GM13976 (cell line): ENCODE measurements at regions not wholly inside any gene's neighbourhood (a gene's known extent, or its start where the extent isn't known, plus 50 kb on each side); places are given as distances from the start of the nearest gene placed in this dataset.

Experiments
- DNase-seq: peaks from one replicate; pipeline ENCODE4 v3.0.0; 2012; ENCODE audit warnings: low spot score
- in situ Hi-C: fragments of 300-500 bp; cut with MboI; formaldehyde crosslinking; loops from one replicate; pipeline ENCODE4 v1.12.0; 2022; ENCODE audit warnings: low sequenced_read_pairs, mixed read lengths, inconsistent platforms; ENCODE audit not compliant: unreplicated experiment
- TF ChIP-seq, protein P1 (sequence below): IDR thresholded peaks from 2 replicates; pipeline ENCODE4 v1.5.1; 2012; ENCODE audit warnings: borderline replicate concordance, mild to moderate bottlenecking; ENCODE audit not compliant: insufficient read depth; ENCODE audit errors: extremely low read depth, missing control alignments, control extremely low read depth

DNA sequence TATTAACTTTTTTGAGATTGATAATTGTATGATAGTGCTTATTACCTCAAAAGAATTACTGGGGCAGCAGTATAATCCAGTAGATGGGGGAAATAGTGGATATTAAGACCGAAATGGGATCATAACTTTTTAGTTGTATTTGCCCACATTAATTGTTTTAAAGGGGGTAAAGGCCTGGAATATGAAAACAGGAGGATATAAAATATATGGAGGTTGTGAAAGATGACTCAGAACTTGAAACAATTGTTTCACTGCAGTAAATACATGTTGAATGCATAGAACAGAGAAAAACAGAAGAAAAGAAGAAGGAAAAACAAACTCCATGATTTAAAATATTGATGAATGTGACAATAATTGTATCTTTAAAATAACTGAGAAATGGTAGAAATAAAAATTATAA, 94.1 kb upstream of the VPREB1 start:
- no peak for DNase-seq
- in situ Hi-C loops: loop anchor here (10.0 kb wide), 1 partner anchor 54 kb away; no protein-coding TSS in a partner anchor

DNA sequence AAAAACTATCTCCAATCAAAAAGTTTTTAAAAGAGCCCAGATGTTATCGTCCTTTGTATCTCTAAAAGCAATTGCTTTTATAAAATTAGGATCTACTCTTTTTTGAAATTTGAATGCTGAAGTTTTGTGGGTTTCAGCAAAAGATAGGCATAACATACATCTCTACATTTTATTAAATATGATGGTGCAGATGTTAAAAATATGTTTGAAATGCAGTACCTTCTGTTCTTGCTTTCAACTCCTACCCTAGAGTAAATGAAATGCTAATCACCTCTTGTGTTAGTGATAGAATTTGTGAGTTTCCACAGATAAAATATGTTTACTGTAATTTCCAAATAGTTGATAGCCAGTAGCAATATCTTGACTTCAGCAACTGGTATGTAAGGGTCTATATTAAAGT, 95.7 kb upstream of the VPREB1 start:
- in situ Hi-C loops: no loop called here
- TF ChIP-seq, protein P1, sequence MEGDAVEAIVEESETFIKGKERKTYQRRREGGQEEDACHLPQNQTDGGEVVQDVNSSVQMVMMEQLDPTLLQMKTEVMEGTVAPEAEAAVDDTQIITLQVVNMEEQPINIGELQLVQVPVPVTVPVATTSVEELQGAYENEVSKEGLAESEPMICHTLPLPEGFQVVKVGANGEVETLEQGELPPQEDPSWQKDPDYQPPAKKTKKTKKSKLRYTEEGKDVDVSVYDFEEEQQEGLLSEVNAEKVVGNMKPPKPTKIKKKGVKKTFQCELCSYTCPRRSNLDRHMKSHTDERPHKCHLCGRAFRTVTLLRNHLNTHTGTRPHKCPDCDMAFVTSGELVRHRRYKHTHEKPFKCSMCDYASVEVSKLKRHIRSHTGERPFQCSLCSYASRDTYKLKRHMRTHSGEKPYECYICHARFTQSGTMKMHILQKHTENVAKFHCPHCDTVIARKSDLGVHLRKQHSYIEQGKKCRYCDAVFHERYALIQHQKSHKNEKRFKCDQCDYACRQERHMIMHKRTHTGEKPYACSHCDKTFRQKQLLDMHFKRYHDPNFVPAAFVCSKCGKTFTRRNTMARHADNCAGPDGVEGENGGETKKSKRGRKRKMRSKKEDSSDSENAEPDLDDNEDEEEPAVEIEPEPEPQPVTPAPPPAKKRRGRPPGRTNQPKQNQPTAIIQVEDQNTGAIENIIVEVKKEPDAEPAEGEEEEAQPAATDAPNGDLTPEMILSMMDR: no peak
- DNase-seq: no peak

More for the DNA sequence above, 94.1 kb upstream of the VPREB1 start:
- TF ChIP-seq, protein P1: no peak

DNA sequence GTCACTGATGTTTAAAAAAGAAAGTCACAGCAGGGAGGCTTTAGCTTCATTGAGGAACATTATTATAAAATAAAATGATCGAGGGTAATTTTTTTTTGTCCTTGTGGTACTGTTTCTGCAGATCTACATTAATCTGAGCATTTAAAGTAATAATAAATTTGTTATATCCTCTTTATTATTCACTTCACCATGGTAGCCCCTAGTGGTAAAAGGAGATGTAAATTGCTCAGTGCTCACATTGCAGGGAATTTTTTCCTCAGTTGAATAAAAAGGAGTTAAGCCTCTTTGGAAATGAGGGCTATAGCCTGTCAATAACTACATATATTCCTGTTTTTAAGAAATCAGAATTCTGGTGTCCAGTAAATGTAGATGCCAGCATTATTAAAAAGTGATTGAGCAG, 99.7 kb upstream of the VPREB1 start:
- TF ChIP-seq, protein P1: no peak
- in situ Hi-C loops: no loop called here
- DNase-seq: no peak

- in situ Hi-C loops: no loop called here
Observed at GRCh38 chr22:22143448-22143847, 101.1 kb upstream of the VPREB1 start.

GRCh38 chr22:22142661-22143060, 101.9 kb upstream of the VPREB1 start:
- TF ChIP-seq, protein P1: no peak
- no peak for DNase-seq
- in situ Hi-C loops: no loop called here

More at GRCh38 chr22:22143448-22143847, 101.1 kb upstream of the VPREB1 start:
- TF ChIP-seq, protein P1: no peak
- DNase-seq: no peak

DNA sequence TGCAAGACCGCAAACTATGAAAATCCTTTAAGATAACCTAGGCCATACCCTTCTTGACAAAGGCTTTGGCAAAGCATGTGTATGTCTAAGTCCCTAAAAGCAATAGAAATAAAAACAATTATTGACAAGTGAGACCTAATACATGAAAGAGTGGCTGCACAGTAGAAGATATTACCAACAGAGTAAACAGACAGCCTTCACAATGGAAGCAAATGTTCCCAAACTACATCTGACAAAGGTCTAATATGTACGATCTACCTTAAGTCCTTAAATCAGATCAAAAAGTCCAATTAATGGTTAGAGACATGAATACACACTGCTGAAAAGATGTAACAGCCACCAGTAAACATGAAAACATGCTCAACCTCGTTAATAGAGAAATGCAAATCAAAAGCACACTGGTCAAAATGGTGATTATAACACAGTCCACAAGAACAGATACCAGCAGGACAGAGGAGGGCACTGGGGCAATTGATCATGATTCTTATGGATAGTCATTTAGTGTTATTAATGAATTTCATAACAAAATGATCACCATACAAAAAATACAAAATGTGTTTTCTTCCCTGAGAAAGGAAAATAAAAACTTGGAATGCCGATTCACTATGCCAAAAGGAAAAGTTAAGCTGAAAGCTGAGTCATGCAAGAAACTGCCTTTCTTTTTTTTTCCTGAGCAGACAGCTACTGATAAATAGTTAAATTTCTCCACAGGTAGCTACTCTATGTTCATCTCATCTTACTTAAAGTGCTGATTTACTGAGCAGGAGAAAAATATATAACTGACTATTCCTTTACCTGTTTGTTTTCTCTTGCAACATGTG, 102.6 kb upstream of the VPREB1 start:
- in situ Hi-C loops: no loop called here
- DNase-seq: no peak
- TF ChIP-seq, protein P1: no peak
